HEK293 (cell line): ENCODE measurements at regions not wholly inside any gene's neighbourhood (a gene's known extent, or its start where the extent isn't known, plus 50 kb on each side); places are given as distances from the start of the nearest gene placed in this dataset.

ENCODE experiments used
- GLIS1 ChIP-seq: fragments of 450-650 bp; formaldehyde crosslinking; IDR thresholded peaks from 2 replicates; pipeline ENCODE4 v1.5.1; 2016; ENCODE audit warnings: missing biosample characterization, missing genetic modification characterization
- PRDM10 ChIP-seq: fragments of 450-650 bp; formaldehyde crosslinking; IDR thresholded peaks from 2 replicates; pipeline ENCODE4 v1.5.1; 2016; ENCODE audit warnings: missing biosample characterization, missing genetic modification characterization
- SETDB1 ChIP-seq: IDR thresholded peaks from one replicate; pipeline ENCODE4 v1.6.1; 2017; ENCODE audit warnings: mild to moderate bottlenecking, low read length, moderate library complexity, mixed read lengths; ENCODE audit not compliant: insufficient read length
- ZNF132 ChIP-seq: fragments of 450-650 bp; formaldehyde crosslinking; IDR thresholded peaks from 2 replicates; pipeline ENCODE4 v1.5.1; 2017; ENCODE audit warnings: missing biosample characterization, missing genetic modification characterization, borderline replicate concordance
- ZNF248 ChIP-seq: fragments of 450-650 bp; formaldehyde crosslinking; IDR thresholded peaks from 2 replicates; pipeline ENCODE4 v1.5.1; 2017; ENCODE audit warnings: missing biosample characterization, missing genetic modification characterization
- ZNF530 ChIP-seq: fragments of 450-650 bp; formaldehyde crosslinking; IDR thresholded peaks from 2 replicates; pipeline ENCODE4 v1.5.1; 2016; ENCODE audit warnings: low read depth, missing biosample characterization, missing genetic modification characterization
- ZNF692 ChIP-seq: fragments of 450-650 bp; formaldehyde crosslinking; IDR thresholded peaks from 2 replicates; pipeline ENCODE4 v1.5.1; 2016; ENCODE audit warnings: missing biosample characterization, missing genetic modification characterization
- ZNF76 ChIP-seq: fragments of 450-650 bp; formaldehyde crosslinking; IDR thresholded peaks from 2 replicates; pipeline ENCODE4; 2016; ENCODE audit warnings: low read depth, missing biosample characterization, missing genetic modification characterization, borderline replicate concordance
- TF ChIP-seq, protein P1 (sequence below): fragments of 450-650 bp; formaldehyde crosslinking; IDR thresholded peaks from 2 replicates; pipeline ENCODE4 v1.5.1; 2016; ENCODE audit warnings: missing biosample characterization, missing genetic modification characterization
- TF ChIP-seq, protein P2 (sequence below): fragments of 450-650 bp; formaldehyde crosslinking; conservative IDR thresholded peaks from 2 replicates; pipeline ENCODE4 v1.5.1; 2016; ENCODE audit warnings: low read depth, missing biosample characterization, missing genetic modification characterization

- TF ChIP-seq, protein P1, sequence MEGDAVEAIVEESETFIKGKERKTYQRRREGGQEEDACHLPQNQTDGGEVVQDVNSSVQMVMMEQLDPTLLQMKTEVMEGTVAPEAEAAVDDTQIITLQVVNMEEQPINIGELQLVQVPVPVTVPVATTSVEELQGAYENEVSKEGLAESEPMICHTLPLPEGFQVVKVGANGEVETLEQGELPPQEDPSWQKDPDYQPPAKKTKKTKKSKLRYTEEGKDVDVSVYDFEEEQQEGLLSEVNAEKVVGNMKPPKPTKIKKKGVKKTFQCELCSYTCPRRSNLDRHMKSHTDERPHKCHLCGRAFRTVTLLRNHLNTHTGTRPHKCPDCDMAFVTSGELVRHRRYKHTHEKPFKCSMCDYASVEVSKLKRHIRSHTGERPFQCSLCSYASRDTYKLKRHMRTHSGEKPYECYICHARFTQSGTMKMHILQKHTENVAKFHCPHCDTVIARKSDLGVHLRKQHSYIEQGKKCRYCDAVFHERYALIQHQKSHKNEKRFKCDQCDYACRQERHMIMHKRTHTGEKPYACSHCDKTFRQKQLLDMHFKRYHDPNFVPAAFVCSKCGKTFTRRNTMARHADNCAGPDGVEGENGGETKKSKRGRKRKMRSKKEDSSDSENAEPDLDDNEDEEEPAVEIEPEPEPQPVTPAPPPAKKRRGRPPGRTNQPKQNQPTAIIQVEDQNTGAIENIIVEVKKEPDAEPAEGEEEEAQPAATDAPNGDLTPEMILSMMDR (tag by site-specific recombination), result no peak
- TF ChIP-seq ZNF76 (tag by site-specific recombination) (no peak), ZNF692 (tag by site-specific recombination) (no peak), PRDM10 (tag by site-specific recombination) (no peak), ZNF132 (tag by site-specific recombination) (no peak), ZNF530 (tag by site-specific recombination) (no peak), SETDB1 (no peak), ZNF248 (tag by site-specific recombination) (no peak), GLIS1 (tag by site-specific recombination) (no peak)
- TF ChIP-seq, protein P2, sequence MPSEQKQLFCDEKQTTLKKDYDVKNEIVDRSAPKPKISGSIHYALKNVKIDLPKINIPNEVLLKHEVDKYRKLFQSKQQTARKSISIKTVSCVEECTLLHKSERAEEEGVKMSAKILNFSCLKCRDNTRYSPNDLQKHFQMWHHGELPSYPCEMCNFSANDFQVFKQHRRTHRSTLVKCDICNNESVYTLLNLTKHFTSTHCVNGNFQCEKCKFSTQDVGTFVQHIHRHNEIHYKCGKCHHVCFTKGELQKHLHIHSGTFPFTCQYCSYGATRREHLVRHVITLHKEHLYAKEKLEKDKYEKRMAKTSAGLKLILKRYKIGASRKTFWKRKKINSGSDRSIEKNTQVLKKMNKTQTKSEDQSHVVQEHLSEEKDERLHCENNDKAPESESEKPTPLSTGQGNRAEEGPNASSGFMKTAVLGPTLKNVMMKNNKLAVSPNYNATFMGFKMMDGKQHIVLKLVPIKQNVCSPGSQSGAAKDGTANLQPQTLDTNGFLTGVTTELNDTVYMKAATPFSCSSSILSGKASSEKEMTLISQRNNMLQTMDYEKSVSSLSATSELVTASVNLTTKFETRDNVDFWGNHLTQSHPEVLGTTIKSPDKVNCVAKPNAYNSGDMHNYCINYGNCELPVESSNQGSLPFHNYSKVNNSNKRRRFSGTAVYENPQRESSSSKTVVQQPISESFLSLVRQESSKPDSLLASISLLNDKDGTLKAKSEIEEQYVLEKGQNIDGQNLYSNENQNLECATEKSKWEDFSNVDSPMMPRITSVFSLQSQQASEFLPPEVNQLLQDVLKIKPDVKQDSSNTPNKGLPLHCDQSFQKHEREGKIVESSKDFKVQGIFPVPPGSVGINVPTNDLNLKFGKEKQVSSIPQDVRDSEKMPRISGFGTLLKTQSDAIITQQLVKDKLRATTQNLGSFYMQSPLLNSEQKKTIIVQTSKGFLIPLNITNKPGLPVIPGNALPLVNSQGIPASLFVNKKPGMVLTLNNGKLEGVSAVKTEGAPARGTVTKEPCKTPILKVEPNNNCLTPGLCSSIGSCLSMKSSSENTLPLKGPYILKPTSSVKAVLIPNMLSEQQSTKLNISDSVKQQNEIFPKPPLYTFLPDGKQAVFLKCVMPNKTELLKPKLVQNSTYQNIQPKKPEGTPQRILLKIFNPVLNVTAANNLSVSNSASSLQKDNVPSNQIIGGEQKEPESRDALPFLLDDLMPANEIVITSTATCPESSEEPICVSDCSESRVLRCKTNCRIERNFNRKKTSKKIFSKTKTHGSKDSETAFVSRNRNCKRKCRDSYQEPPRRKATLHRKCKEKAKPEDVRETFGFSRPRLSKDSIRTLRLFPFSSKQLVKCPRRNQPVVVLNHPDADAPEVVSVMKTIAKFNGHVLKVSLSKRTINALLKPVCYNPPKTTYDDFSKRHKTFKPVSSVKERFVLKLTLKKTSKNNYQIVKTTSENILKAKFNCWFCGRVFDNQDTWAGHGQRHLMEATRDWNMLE (tag by site-specific recombination), result no peak
Observed at GRCh38 chr1:87965193-87965592, 636.5 kb downstream of the LMO4 start.
